ENCODE measurements at regions not wholly inside any gene's neighbourhood (a gene's known extent, or its start where the extent isn't known, plus 50 kb on each side); places are given as distances from the start of the nearest gene placed in this dataset.

- no peak for DNase-seq (ENCODE audit: low read depth, low spot score)
- H3K9ac ChIP-seq (ENCODE audit: control insufficient read depth, extremely low read depth, insufficient read depth, low read length): no peak overlapping the region
- H3K36me3 ChIP-seq (ENCODE audit: control insufficient read depth in 2 of 2, extremely low read depth in 1 of 2, insufficient read depth in 2 of 2, low read length in 2 of 2): no peaks in the 10 kb centered on the region
- H3K9me1 ChIP-seq (ENCODE audit: control insufficient read depth, extremely low read depth, insufficient read depth, low read length): no peaks in the 10 kb centered on the region
- H3K4me2 ChIP-seq (ENCODE audit: control insufficient read depth, extremely low read depth, insufficient read depth, low read depth, low read length): no peak overlapping the region
- H3K27ac ChIP-seq (ENCODE audit: control insufficient read depth, insufficient read depth, low read length): no peak overlapping the region
- dilution Hi-C loops (cut with MboI; ENCODE audit: extremely low pct_ligation_motif_present, low sequenced_read_pairs): no loop called here
- no peaks in the 10 kb centered on the region for H3K4me1 ChIP-seq (ENCODE audit: control insufficient read depth, extremely low read depth, insufficient read depth, low read length)
- H3K79me2 ChIP-seq (ENCODE audit: control insufficient read depth, insufficient read depth, low read length): no peaks in the 10 kb centered on the region
- H2AFZ ChIP-seq (ENCODE audit: control insufficient read depth, low read length): no peak overlapping the region
- FAIRE-seq: no peak
- TF ChIP-seq EZH2 (IDR thresholded peaks at IDR 0.05; ENCODE audit: low read length): no peak
- TF ChIP-seq CTCF (optimal IDR thresholded peaks at IDR 0.05 in 1 of 3, IDR thresholded peaks at IDR 0.05 in 1 of 3, conservative IDR thresholded peaks at IDR 0.05 in 1 of 3; ENCODE audit: extremely low read depth in 1 of 3, insufficient read depth in 2 of 3, low read length in 3 of 3): no peak
- no peaks in the 10 kb centered on the region for H3K9me3 ChIP-seq (ENCODE audit: control insufficient read depth, low read depth, low read length)
- no peaks in the 10 kb centered on the region for H3K27me3 ChIP-seq (ENCODE audit: control insufficient read depth, extremely low read depth, insufficient read depth, low read length)
- no peak overlapping the region for H3K4me3 ChIP-seq (ENCODE audit: control insufficient read depth in 2 of 3, extremely low read depth in 1 of 3, insufficient read depth in 2 of 3, low read depth in 1 of 3, low read length in 3 of 3)
- H4K20me1 ChIP-seq (ENCODE audit: control insufficient read depth, extremely low read depth, insufficient read depth, low read length): no peaks in the 10 kb centered on the region
Measured at GRCh38 chr3:153110041-153110440, 52.0 kb upstream of the RAP2B start.

- H3K4me2 ChIP-seq (ENCODE audit: control insufficient read depth, extremely low read depth, insufficient read depth, low read depth, low read length): no peak overlapping the region
- no peaks in the 10 kb centered on the region for H3K27me3 ChIP-seq (ENCODE audit: control insufficient read depth, extremely low read depth, insufficient read depth, low read length)
- H3K4me3 ChIP-seq (ENCODE audit: control insufficient read depth in 2 of 3, extremely low read depth in 1 of 3, insufficient read depth in 2 of 3, low read depth in 1 of 3, low read length in 3 of 3): no peak overlapping the region
- H3K79me2 ChIP-seq (ENCODE audit: control insufficient read depth, insufficient read depth, low read length): no peaks in the 10 kb centered on the region
- H3K9me1 ChIP-seq (ENCODE audit: control insufficient read depth, extremely low read depth, insufficient read depth, low read length): no peaks in the 10 kb centered on the region
- DNase-seq (ENCODE audit: low read depth, low spot score) (no peak), FAIRE-seq (no peak)
- no peak for TF ChIP-seq CTCF (optimal IDR thresholded peaks at IDR 0.05 in 1 of 3, IDR thresholded peaks at IDR 0.05 in 1 of 3, conservative IDR thresholded peaks at IDR 0.05 in 1 of 3; ENCODE audit: extremely low read depth in 1 of 3, insufficient read depth in 2 of 3, low read length in 3 of 3)
- H3K9me3 ChIP-seq (ENCODE audit: control insufficient read depth, low read depth, low read length): no peaks in the 10 kb centered on the region
- no peaks in the 10 kb centered on the region for H3K36me3 ChIP-seq (ENCODE audit: control insufficient read depth in 2 of 2, extremely low read depth in 1 of 2, insufficient read depth in 2 of 2, low read length in 2 of 2)
- no peaks in the 10 kb centered on the region for H4K20me1 ChIP-seq (ENCODE audit: control insufficient read depth, extremely low read depth, insufficient read depth, low read length)
- no peaks in the 10 kb centered on the region for H3K4me1 ChIP-seq (ENCODE audit: control insufficient read depth, extremely low read depth, insufficient read depth, low read length)
- dilution Hi-C loops (cut with MboI; ENCODE audit: extremely low pct_ligation_motif_present, low sequenced_read_pairs): no loop called here
- no peak overlapping the region for H3K9ac ChIP-seq (ENCODE audit: control insufficient read depth, extremely low read depth, insufficient read depth, low read length)
- no peak overlapping the region for H3K27ac ChIP-seq (ENCODE audit: control insufficient read depth, insufficient read depth, low read length)
- H2AFZ ChIP-seq (ENCODE audit: control insufficient read depth, low read length): no peak overlapping the region
Measured at GRCh38 chr3:153111016-153111415, 51.0 kb upstream of the RAP2B start.

Small RNA genes in the stretch of these regions (small RNA-seq; reads per million reads assigned to genes)
- gene HMGN2P13 (ENCODE audit: insufficient read length in 3 of 3, low read depth in 3 of 3, low replicate concordance in 1 of 3): 0 reads per million in 3 experiments
